Loucy (cell line): ENCODE measurements at regions not wholly inside any gene's neighbourhood (a gene's known extent, or its start where the extent isn't known, plus 50 kb on each side); places are given as distances from the start of the nearest gene placed in this dataset.
"Not testable (repeated sequence)": the region's sequence is repeated elsewhere in the genome, so short reads cannot be mapped to it uniquely, and the experiment has no call there.

Source experiments
- EZH2phosphoT487 ChIP-seq: fragments of 200-600 bp; IDR thresholded peaks from 2 replicates; pipeline ENCODE4 v1.6.1; 2018; ENCODE audit warnings: antibody characterized with exemption, mild to moderate bottlenecking, moderate library complexity, borderline replicate concordance
- TF ChIP-seq, protein P1 (sequence below): fragments of 200-600 bp; sonication (generic); conservative IDR thresholded peaks from 2 replicates; pipeline ENCODE4 v1.5.1; 2014; ENCODE audit warnings: mild to moderate bottlenecking, antibody characterized with exemption, low read length

DNA sequence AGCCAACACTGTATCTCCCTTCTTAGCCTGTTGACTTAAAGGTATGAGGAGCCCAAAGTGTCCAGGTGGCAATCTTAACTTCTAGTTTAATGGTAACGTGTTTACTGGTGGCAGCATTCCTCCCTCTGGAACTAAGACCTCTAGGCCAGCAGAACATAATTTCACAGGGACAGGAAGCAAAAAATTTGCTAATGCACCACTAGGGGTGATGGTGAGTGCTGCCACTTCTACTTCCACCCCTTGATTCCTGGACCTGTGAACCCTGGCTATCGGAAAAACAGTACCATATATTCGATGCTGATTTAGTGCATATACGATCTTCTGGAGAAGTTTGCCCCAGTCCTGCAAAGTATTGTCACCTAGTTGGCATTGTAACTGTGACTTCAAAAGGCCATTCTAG lies 743.2 kb upstream of the RGMB start:
- TF ChIP-seq, protein P1, sequence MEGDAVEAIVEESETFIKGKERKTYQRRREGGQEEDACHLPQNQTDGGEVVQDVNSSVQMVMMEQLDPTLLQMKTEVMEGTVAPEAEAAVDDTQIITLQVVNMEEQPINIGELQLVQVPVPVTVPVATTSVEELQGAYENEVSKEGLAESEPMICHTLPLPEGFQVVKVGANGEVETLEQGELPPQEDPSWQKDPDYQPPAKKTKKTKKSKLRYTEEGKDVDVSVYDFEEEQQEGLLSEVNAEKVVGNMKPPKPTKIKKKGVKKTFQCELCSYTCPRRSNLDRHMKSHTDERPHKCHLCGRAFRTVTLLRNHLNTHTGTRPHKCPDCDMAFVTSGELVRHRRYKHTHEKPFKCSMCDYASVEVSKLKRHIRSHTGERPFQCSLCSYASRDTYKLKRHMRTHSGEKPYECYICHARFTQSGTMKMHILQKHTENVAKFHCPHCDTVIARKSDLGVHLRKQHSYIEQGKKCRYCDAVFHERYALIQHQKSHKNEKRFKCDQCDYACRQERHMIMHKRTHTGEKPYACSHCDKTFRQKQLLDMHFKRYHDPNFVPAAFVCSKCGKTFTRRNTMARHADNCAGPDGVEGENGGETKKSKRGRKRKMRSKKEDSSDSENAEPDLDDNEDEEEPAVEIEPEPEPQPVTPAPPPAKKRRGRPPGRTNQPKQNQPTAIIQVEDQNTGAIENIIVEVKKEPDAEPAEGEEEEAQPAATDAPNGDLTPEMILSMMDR = not testable (repeated sequence)
- TF ChIP-seq EZH2phosphoT487 = not testable (repeated sequence)
